ENCODE measurements at regions not wholly inside any gene's neighbourhood (a gene's known extent, or its start where the extent isn't known, plus 50 kb on each side); places are given as distances from the start of the nearest gene placed in this dataset.

GRCh38 chr6:170160628-170161611 is 130.0 kb downstream of the DLL1 start:
- H3K4me3 Mint-ChIP-seq (ENCODE audit: unreplicated experiment) = no peak overlapping the region

DNA sequence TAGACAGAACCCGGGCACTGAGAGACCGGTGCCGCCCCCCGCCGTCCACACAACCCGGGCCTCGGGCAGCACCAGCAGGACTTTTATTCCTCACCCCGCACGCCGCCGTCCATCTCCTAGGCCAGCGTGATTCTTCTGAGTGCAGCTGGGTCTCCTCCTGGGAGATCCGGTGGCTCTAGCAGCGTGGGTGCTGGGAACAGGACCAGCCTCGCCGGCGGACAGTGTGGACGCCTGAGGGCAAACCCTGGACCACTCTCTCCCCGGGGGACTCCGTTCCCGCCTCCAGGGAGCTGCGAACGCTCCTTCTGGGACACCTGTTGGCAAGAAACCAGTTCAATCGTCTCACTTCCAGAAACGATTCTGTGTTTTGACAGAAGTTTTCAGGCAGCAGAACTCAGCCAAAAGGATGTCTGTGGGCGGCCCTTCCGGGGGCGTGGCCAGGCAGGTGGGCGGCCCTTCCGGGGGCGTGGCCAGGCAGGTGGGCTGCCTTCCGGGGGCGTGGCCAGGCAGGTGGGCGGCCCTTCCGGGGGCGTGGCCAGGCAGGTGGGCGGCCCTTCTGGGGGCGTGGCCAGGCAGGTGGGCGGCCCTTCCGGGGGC is 130.7 kb downstream of the DLL1 start:
- no peak overlapping the region for H3K4me3 Mint-ChIP-seq (ENCODE audit: unreplicated experiment)
- H3K27ac Mint-ChIP-seq (ENCODE audit: unreplicated experiment) = no peak overlapping the region
- DNase-seq (ENCODE audit: extremely low spot score, unreplicated experiment) = no peak
- no peaks in the 10 kb centered on the region for H3K36me3 Mint-ChIP-seq (ENCODE audit: unreplicated experiment)
- H3K27me3 Mint-ChIP-seq (ENCODE audit: unreplicated experiment) = no peaks in the 10 kb centered on the region
- TF ChIP-seq CTCF (IDR thresholded peaks at IDR 0.05) = no peak
- no peaks in the 10 kb centered on the region for H3K4me1 Mint-ChIP-seq (ENCODE audit: unreplicated experiment)
- peaks cover 14% of the 10 kb centered on the region for H3K9me3 Mint-ChIP-seq (ENCODE audit: unreplicated experiment)

More at GRCh38 chr6:170160628-170161611, 130.0 kb downstream of the DLL1 start:
- H3K27me3 Mint-ChIP-seq (ENCODE audit: unreplicated experiment) = no peaks in the 10 kb centered on the region
- no peak overlapping the region for H3K27ac Mint-ChIP-seq (ENCODE audit: unreplicated experiment)
- peaks cover 14% of the 10 kb centered on the region for H3K9me3 Mint-ChIP-seq (ENCODE audit: unreplicated experiment)
- H3K4me1 Mint-ChIP-seq (ENCODE audit: unreplicated experiment) = no peaks in the 10 kb centered on the region
- no peak for TF ChIP-seq CTCF (IDR thresholded peaks at IDR 0.05)
- no peak for DNase-seq (ENCODE audit: extremely low spot score, unreplicated experiment)
- no peaks in the 10 kb centered on the region for H3K36me3 Mint-ChIP-seq (ENCODE audit: unreplicated experiment)

DNA sequence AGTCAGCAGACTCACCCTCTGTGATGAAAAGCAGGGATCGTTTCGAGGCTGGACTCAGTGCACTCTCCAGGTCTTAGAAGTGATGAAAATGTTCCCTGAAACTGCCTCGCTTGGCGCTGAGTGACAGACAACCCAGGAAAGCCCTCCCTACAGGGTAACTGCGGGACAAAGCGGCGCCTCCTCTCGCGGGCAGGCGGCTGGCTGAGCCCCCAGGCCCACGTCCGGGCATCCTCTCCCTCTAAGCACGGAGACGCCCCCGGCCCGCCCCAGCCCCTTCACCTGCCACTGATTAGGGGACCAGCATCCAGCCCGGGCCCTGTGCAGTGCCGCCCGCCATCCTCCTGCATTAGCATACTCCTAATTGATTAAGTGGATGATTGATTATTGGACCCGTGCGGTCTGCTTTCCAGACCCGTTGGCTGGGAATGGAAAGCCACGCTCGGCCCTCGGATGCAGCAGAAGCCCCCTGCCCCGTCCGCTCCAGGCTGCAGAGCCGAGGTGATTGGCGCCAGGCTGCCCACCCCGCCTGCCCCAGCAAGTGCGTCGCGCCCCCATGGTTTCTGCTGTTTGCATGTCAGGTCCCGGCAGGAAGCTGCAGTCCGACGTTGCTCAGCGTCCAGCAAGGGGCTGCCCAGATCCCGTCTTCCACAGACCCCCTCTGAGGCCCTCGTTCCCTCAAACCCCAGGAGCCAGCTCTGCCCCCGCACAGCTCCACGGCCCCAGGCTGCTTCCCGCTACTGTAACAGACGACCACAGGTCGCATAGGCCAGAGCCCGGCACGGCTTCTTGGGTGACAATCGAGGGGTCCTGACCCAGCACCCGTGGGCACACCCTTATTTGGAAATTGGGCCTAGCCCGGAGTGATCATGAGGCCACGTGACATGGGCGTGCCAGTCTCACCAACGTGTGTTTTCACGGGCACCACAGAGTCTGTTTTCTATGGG is 131.6 kb downstream of the DLL1 start:
- H3K27me3 Mint-ChIP-seq (ENCODE audit: unreplicated experiment) = no peaks in the 10 kb centered on the region
- no peaks in the 10 kb centered on the region for H3K4me1 Mint-ChIP-seq (ENCODE audit: unreplicated experiment)
- no peak for TF ChIP-seq CTCF (IDR thresholded peaks at IDR 0.05)
- H3K27ac Mint-ChIP-seq (ENCODE audit: unreplicated experiment) = no peak overlapping the region
- no peak for DNase-seq (ENCODE audit: extremely low spot score, unreplicated experiment)
- H3K9me3 Mint-ChIP-seq (ENCODE audit: unreplicated experiment) = peaks cover 12% of the 10 kb centered on the region
- no peak overlapping the region for H3K4me3 Mint-ChIP-seq (ENCODE audit: unreplicated experiment)
- H3K36me3 Mint-ChIP-seq (ENCODE audit: unreplicated experiment) = no peaks in the 10 kb centered on the region

- Mint-ChIP-seq H3K4me3 (ENCODE audit: unreplicated experiment) (no peak overlapping the region), H3K36me3 (ENCODE audit: unreplicated experiment) (no peaks in the 10 kb centered on the region), H3K9me3 (ENCODE audit: unreplicated experiment) (peaks cover 6% of the 10 kb centered on the region), H3K27me3 (ENCODE audit: unreplicated experiment) (no peaks in the 10 kb centered on the region), H3K27ac (ENCODE audit: unreplicated experiment) (no peak overlapping the region), H3K4me1 (ENCODE audit: unreplicated experiment) (no peaks in the 10 kb centered on the region)
- TF ChIP-seq CTCF (IDR thresholded peaks at IDR 0.05) = no peak
- no peak for DNase-seq (ENCODE audit: extremely low spot score, unreplicated experiment)
These were observed 132.4 kb downstream of the DLL1 start for GRCh38 chr6:170158296-170159021.

All from osteocyte (in vitro differentiated cells).